NCI-H526 treated with DMSO at 0.1 percent for 48 hours (cell line): ENCODE measurements at regions not wholly inside any gene's neighbourhood (a gene's known extent, or its start where the extent isn't known, plus 50 kb on each side); places are given as distances from the start of the nearest gene placed in this dataset.
"Not testable (repeated sequence)": the region's sequence is repeated elsewhere in the genome, so short reads cannot be mapped to it uniquely, and the experiment has no call there.

Experiments
- DNase-seq: peaks from one replicate; lab custom pipeline; 2025; lab: John Stamatoyannopoulos, UW

GRCh38 chr1:185541871-185542301, 192.3 kb upstream of the HMCN1 start:
- DNase-seq, result no peak

DNA sequence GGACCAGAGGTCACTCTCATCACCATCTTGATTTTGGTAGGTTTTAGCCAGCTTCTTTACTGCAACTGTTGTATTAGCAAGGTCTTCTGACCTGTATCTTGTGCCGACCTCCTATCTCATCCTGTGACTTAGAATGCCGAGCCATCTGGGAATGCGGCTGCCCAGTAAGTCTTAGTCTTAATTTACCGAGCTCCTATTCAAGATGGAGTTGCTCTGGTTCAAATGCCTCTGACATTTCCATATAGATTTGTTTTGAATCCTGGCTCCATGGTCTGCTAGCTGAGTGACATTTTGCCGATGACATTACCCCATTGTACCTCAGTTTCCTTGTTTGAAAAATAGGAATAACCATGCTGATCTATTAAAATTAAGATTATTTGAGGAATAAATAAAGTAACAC, 193.9 kb upstream of the HMCN1 start:
- DNase-seq, result no peak

DNA sequence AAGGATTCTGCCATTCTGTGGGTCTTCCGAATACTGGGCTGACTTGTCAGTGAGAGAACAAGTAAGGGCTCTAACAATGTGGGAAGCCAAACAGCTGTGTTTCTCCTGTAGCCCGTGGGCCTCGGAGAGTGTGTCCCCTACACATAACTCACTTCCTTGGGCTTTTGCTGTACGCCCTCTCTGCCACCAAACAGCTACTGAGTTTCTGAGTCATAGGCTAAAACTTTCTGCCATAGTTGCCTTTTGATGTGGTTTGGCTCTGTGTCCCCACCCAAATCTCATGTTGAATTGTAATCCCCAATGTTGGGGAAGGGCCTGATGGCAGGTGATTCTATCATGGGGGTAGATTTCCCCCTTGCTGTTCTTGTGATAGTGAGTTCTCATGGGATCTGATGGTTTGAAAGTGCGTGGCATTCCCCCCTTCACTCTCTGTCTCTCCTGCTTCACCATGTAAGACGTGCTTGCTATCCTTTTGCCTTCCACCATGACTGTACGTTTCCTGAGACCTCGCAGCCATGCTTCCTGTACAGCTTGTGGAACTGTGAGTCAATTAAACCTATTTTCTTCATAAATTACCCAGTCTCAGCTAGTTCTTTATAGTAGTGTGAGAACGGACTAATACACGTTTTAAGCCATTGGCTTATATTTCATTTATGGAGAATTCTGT, 194.8 kb upstream of the HMCN1 start:
- no peak for DNase-seq

DNA sequence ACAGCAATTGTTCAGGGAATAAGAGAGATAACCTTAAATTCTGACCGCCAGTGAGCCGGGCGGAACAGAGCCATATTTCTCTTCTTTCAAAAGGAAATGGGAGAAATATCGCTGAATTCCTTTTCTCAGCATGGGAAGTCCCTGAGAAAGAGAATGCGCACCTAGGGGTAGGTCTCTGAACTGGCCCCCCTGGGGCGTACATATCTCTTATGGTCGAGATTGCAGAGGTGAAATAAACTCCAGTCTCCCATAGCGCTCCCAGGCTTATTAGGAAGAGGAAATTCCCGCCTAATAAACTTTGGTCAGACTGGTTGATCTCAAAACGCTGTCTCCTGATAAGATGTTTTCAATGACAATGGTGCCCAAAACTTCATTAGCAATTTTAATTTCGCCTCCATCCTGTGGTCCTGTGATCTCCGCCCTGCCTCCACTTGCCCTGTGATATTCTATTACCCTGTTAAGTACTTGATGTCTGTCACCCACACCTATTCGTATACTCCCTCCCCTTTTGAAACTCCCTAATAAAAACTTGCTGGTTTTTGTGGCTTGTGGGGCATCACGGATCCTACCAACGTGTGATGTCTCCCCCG, 195.8 kb upstream of the HMCN1 start:
- DNase-seq, result not testable (repeated sequence)

DNA sequence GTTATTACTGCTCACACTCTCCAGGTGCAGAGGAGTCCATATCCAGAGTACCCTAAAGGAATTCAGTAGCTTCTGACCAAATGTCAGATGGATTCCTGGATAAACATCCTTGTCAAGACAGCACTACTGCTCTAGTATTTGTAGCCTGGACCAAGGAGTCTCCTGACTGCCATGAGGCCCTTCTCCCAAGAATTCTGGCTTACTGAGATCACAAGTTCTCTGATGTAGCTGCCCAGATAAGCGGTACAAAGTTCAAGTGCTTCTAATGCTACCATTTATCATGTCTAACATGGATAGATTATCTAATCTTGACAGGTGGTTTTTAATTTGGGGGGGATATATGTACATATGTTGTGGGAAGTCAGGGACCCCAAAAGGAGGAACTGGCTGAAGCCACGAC, 196.6 kb upstream of the HMCN1 start:
- DNase-seq, result no peak

- no peak for DNase-seq
These were observed 197.8 kb upstream of the HMCN1 start for GRCh38 chr1:185536165-185536920.

- no peak for DNase-seq
These were observed 198.6 kb upstream of the HMCN1 start for GRCh38 chr1:185535621-185536020.

DNA sequence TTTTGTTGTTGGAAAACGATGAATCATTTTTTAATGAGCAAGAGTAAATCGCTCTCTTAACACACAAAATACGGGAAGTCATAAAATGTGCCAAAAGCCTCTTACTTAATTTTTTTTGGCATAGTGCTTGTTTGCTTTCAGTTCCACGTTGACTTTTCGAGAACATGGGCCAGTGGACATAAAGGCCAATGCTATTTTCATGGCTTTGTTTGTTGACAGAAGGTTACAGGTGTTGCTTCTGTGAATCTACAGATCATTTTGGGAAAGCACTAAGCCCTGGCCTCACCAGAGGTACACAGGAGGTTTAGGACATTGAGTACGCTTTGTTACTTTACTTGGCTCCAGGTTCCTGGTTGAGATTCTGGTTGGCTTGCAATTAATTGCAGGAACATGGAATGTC, 199.4 kb upstream of the HMCN1 start:
- DNase-seq, result no peak

GRCh38 chr1:185533596-185533995, 200.6 kb upstream of the HMCN1 start:
- no peak for DNase-seq

GRCh38 chr1:185532856-185533255, 201.3 kb upstream of the HMCN1 start:
- no peak for DNase-seq

- no peak for DNase-seq
These were observed 202.4 kb upstream of the HMCN1 start for GRCh38 chr1:185531838-185532237.

DNA sequence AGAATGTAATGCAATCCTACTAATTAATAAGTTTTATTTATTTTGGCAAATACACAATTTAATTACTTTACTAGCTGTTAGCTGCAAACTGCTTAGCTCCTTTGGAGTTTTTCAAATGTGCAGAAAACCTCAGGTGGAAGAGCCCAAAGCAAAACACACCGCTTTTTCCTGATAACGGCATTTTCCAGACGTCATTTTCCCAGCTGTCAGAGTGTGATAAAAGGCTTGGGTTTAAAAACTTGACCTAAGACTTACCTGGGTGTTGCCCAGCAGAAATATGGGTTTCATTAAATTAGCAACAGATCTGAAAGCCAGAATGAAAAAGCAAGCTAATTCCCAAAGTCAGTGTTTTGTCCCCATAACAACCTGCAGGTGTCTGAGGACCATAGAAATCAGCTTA, 204.0 kb upstream of the HMCN1 start:
- DNase-seq, result no peak

DNA sequence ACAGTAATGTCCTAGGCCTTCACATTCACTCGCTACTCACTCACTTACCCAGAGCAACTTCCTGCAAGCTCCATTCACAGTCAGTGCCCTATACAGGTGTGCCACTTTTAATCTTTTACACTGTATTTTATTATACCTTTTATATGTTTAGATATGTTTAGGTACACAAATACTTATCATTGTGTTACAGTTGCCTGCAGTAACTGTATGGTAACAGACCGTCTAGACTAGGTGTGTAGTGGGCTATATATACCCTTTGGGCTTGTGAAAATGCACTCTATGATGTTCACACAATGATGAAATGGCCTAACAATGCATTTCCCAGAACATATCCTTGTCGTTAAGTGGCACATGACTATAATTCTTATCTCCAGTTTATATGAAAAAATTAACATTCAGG, 204.5 kb upstream of the HMCN1 start:
- no peak for DNase-seq

- DNase-seq, result no peak
These were observed 206.0 kb upstream of the HMCN1 start for GRCh38 chr1:185528084-185528676.

- no peak for DNase-seq
These were observed 207.6 kb upstream of the HMCN1 start for GRCh38 chr1:185526344-185527307.

DNA sequence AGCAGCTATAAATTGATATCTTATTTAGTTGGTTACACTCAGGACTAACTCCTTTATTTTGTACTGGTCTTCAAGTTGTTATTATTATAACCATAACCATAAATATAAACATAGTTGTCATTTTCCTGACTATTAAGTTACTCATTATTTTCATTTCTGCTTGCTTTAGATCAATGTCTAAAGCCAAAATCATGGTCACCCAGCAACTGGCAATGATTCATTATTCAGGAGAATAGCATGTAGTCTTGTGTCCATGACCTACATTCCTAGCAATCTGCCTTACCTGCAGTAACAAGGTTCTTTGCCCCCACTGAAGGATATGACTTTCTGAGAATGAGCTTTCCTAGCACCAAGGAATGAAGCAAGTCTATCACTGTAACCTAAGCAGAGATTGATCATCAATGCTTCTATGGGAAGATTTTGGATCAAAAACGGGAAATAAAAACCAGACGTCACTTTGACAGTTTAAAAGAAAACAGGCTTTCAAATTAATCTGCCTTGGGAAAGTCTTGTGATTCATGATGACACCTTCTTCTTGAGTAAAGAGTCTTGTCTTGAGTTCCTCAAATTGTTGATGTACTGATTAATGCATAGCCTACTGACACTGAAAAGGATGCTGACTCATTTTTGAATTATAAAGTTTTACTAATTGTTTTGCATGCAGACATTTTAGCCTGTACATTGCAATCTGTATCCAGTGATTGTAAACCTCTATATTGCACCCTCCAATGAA, 203.3 kb upstream of the IVNS1ABP start:
- no peak for DNase-seq

DNA sequence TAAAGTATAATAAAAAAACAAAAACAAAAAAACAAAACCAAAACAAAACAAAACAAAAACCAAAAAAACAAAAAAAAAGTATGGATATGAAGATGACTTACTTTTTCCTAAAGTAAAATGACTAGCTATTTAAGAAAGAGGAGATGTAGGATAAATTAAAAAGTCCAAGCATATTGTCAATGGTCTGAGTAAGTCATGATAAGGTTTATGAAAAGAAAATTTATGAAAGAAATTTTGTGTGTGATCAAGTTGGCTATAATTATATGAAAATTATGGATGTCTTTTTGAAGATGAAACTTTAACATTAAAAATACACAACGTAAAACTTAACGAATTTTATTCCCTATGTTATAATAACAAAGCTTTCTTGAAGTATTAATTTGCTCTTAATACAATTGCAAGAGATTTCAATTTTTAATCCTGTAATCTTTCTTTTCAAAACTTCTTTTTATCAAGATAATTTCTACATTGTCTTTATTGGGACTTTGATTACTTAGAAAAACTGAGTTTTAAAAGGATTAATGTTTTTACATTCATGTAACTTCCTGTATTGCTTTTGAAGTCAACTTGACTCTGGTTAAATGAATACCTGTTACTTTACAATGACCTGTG, 200.9 kb upstream of the IVNS1ABP start:
- DNase-seq, result no peak

- DNase-seq, result not testable (repeated sequence)
These were observed 200.3 kb upstream of the IVNS1ABP start for GRCh38 chr1:185517301-185517700.

- no peak for DNase-seq
These were observed 198.7 kb upstream of the IVNS1ABP start for GRCh38 chr1:185515696-185516095.

DNA sequence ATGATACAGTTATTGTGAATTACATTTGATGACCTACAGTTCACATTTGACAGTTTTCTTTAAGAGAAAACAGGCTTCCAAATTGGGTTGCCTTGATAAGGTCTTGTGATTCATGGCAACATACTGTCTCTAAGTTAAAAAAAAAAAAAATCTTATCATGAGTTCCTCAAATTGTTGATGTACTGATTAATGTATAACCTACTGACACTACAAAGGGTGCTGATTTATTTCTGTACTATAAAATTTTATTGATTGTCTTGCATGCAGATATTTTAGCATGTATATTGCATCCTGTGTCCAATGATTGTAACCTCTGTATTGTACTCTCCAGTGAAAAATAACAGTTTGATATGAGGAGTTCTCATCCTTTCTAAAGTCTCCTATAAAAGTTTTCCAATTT, 197.3 kb upstream of the IVNS1ABP start:
- DNase-seq, result no peak

DNA sequence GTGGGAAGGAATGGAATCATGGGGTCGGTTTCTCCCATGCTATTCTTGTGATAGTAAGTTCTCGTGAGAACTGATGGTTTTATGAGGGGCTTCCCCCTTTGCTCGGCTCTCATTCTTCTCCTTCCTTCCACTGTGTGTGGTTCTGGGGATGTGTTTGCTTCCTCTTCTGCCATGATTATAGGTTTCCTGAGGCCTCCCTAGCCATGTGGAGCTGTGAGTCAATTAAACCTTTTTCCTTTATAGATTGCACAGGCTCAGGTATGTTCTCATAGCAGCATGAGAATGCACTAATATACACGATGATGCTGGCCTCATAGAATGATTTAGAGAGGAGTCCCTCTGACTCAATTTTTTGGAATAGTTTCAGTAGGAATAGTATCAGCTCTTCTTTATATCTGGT, 195.4 kb upstream of the IVNS1ABP start:
- DNase-seq, result no peak
